K562 (cell line): ENCODE measurements at regions not wholly inside any gene's neighbourhood (a gene's known extent, or its start where the extent isn't known, plus 50 kb on each side); places are given as distances from the start of the nearest gene placed in this dataset.

Experiments used
- ATAC-seq: fragments of 200-7000 bp; cut with Tn5 transposase; 3 replicates; pipeline ENCODE4 v1.9.1; 2020; ENCODE audit warnings: moderate library complexity
- BruUV-seq: library from RNA; stranded (reverse); fragments of 400-500 nt; replicated peaks from 2 replicates; lab custom pipeline; 2021; lab: Mats Ljungman, UMichigan
- CTCF ChIA-PET: fragments of 300-600 bp; formaldehyde crosslinking; extraction: SDS; loops from one replicate; lab custom pipeline; 2021; ENCODE audit warnings: low intra/inter-chr PET ratio; lab: Yijun Ruan, JAX
- POLR2A ChIA-PET: fragments of 300-600, 350-650 bp; sonication (Branson Sonifier 250); formaldehyde crosslinking; extraction: SDS; loops from one replicate; lab custom pipeline; 2021; ENCODE audit warnings: antibody characterized with exemption, inconsistent platforms; lab: Yijun Ruan, JAX
- DNase-seq, 4 experiments: peaks; one replicate each; pipeline versions ENCODE4 v3.0.0 to v3.0.0-alpha.2; 2011 to 2018; ENCODE audit warnings: low spot score in 3 of 4, mixed read lengths in 3 of 4; ENCODE audit errors: extremely low read depth in 1 of 4
- FAIRE-seq: peaks from 2 replicates; lab custom pipeline; 2011; peaks lifted over from hg19 to GRCh38; lab: Jason Lieb, UNC
- H2AFZ ChIP-seq: 2 replicates; pipeline ENCODE4 v1.6.0; 2011; ENCODE audit warnings: low read depth, low read length, control low read depth, inconsistent platforms
- H3K27ac ChIP-seq: fragments of 200-600 bp; 3 replicates; pipeline ENCODE4 v1.8.0; 2011; ENCODE audit warnings: low read depth, mild to moderate bottlenecking, control low read depth, inconsistent platforms, low read length, moderate library complexity, mixed read lengths; ENCODE audit errors: extremely low read depth
- H3K27me3 ChIP-seq, 2 experiments: fragments of 300-600 bp in 1 of 2; 2 replicates in 1 of 2; 3 replicates in 1 of 2; pipeline versions ENCODE4 v1.6.0 to v1.8.0; 2011; ENCODE audit warnings: inconsistent platforms in 2 of 2, low read length in 2 of 2, mild to moderate bottlenecking in 1 of 2, mixed read lengths in 1 of 2, moderate library complexity in 1 of 2; ENCODE audit not compliant: control insufficient read depth in 2 of 2, insufficient read depth in 2 of 2
- H3K36me3 ChIP-seq: fragments of 300-600 bp; 3 replicates; pipeline ENCODE4 v1.8.0; 2011; ENCODE audit warnings: mild to moderate bottlenecking, low read length, inconsistent platforms; ENCODE audit not compliant: control insufficient read depth, insufficient read depth
- H3K4me1 ChIP-seq, 2 experiments: fragments of 200-600 bp in 1 of 2; replicated peaks in 1 of 2; 2 replicates in 1 of 2; 3 replicates in 1 of 2; pipeline versions ENCODE4 v1.5.1 to v1.8.0; 2011; ENCODE audit warnings: inconsistent platforms in 2 of 2, low read length in 2 of 2, mild to moderate bottlenecking in 1 of 2, mixed read lengths in 1 of 2, moderate library complexity in 1 of 2; ENCODE audit not compliant: control insufficient read depth in 2 of 2, insufficient read depth in 2 of 2
- H3K4me2 ChIP-seq: 2 replicates; pipeline ENCODE4 v1.6.1; 2011; ENCODE audit warnings: low read length, control low read depth, inconsistent platforms, mixed read lengths; ENCODE audit not compliant: insufficient read depth
- H3K4me3 ChIP-seq: fragments of 200-600 bp; sonication (generic), shearing (Covaris generic); 2 replicates; pipeline ENCODE4 v1.5.1; 2016; ENCODE audit warnings: control low read depth, inconsistent platforms
- H3K79me2 ChIP-seq: fragments of 200-600 bp; 3 replicates; pipeline ENCODE4 v1.8.0; 2011; ENCODE audit warnings: low read length, inconsistent platforms; ENCODE audit not compliant: control insufficient read depth, insufficient read depth
- H3K9ac ChIP-seq, 2 experiments: 2 replicates each; pipeline versions ENCODE4 v1.6.0 to v1.6.1; 2011; ENCODE audit warnings: low read depth in 2 of 2, low read length in 2 of 2, control low read depth in 1 of 2, inconsistent platforms in 1 of 2, mild to moderate bottlenecking in 1 of 2, mixed read lengths in 1 of 2; ENCODE audit not compliant: insufficient read depth in 1 of 2
- H3K9me1 ChIP-seq: one replicate; pipeline ENCODE4 v1.6.0; 2011; ENCODE audit warnings: inconsistent platforms, mild to moderate bottlenecking, low read length, moderate library complexity; ENCODE audit not compliant: control insufficient read depth, insufficient read depth
- H3K9me3 ChIP-seq: replicated peaks from 2 replicates; pipeline ENCODE4 v1.5.1; 2011; ENCODE audit warnings: low read depth, low read length, inconsistent platforms; ENCODE audit not compliant: control insufficient read depth, insufficient read depth
- H4K20me1 ChIP-seq: replicated peaks from 2 replicates; pipeline ENCODE4 v1.6.1; 2011; ENCODE audit warnings: low read length, inconsistent platforms, mixed read lengths; ENCODE audit not compliant: control insufficient read depth, insufficient read depth
- BRCA1 ChIP-seq, 2 experiments: fragments of 450-650 bp in 1 of 2; sonication (generic) in 1 of 2; formaldehyde crosslinking in 1 of 2; IDR thresholded peaks; 2 replicates each; pipeline versions ENCODE4 v1.5.0 to v1.6.1; 2017 to 2020; ENCODE audit warnings: mild to moderate bottlenecking in 1 of 2, missing genetic modification reagents in 1 of 2
- BRD4 ChIP-seq: fragments of 200-600 bp; sonication (generic); IDR thresholded peaks from 2 replicates; pipeline ENCODE4 v1.6.1; 2017; ENCODE audit warnings: inconsistent platforms
- CHD4 ChIP-seq: fragments of 200-600 bp; sonication (generic); IDR thresholded peaks from 3 replicates; pipeline ENCODE4 v1.6.1; 2012; ENCODE audit warnings: low read depth, mild to moderate bottlenecking, mixed read lengths, low read length, inconsistent platforms; ENCODE audit not compliant: insufficient read depth, insufficient replicate concordance, poor library complexity, severe bottlenecking
- FOXK2 ChIP-seq, 2 experiments: fragments of 450-650 bp; IDR thresholded peaks in 1 of 2; conservative IDR thresholded peaks in 1 of 2; 2 replicates each; pipeline ENCODE4 v1.6.1; 2016; ENCODE audit warnings: low read depth in 2 of 2, mild to moderate bottlenecking in 1 of 2
- FUS ChIP-seq: fragments of 200-400 bp; formaldehyde crosslinking; optimal IDR thresholded peaks from 2 replicates; pipeline ENCODE3; 2017; ENCODE audit warnings: low read depth, low read length
- HINFP ChIP-seq: fragments of 450-650 bp; conservative IDR thresholded peaks from 2 replicates; pipeline ENCODE4 v1.6.1; 2016; ENCODE audit warnings: missing genetic modification characterization, low read depth, mild to moderate bottlenecking, control low read depth, missing compliant biosample characterization
- HOMEZ ChIP-seq: fragments of 250-450 bp; sonication (Bioruptor Pico); IDR thresholded peaks from 2 replicates; pipeline ENCODE4 v1.4.0; 2020; ENCODE audit warnings: mild to moderate bottlenecking, moderate library complexity
- IRF2 ChIP-seq: sonication (generic); formaldehyde crosslinking; IDR thresholded peaks from 2 replicates; pipeline ENCODE4 v1.8.1; 2022; ENCODE audit warnings: mild to moderate bottlenecking, missing genetic modification reagents
- JUND ChIP-seq, 2 experiments: IDR thresholded peaks; 2 replicates in 1 of 2; 3 replicates in 1 of 2; pipeline ENCODE4 v1.6.1; 2011; ENCODE audit warnings: borderline replicate concordance in 2 of 2, low read depth in 2 of 2, low read length in 2 of 2, improper control_type of control experiment in 1 of 2, missing biosample characterization in 1 of 2, missing genetic modification characterization in 1 of 2, missing genetic modification reagents in 1 of 2
- MCM3 ChIP-seq: fragments of 450-650 bp; IDR thresholded peaks from 2 replicates; pipeline ENCODE4 v1.6.1; 2016
- MITF ChIP-seq: IDR thresholded peaks from 2 replicates; pipeline ENCODE4 v1.6.1; 2014; ENCODE audit warnings: antibody characterized with exemption
- NCOA1 ChIP-seq: fragments of 450-650 bp; IDR thresholded peaks from 2 replicates; pipeline ENCODE4 v1.6.1; 2016; ENCODE audit warnings: low read depth
- SMARCC2 ChIP-seq: fragments of 450-650 bp; IDR thresholded peaks from 2 replicates; pipeline ENCODE4 v1.6.1; 2017; ENCODE audit warnings: antibody characterized with exemption, moderate library complexity, mild to moderate bottlenecking, low read depth
- ZBTB43 ChIP-seq: sonication (generic); formaldehyde crosslinking; IDR thresholded peaks from 2 replicates; pipeline ENCODE4 v1.8.0; 2023; ENCODE audit warnings: mild to moderate bottlenecking, missing genetic modification reagents
- ZNF384 ChIP-seq: IDR thresholded peaks from 2 replicates; pipeline ENCODE4 v1.6.1; 2012; ENCODE audit warnings: low read depth, low read length, improper control_type of control experiment
- ZNF655 ChIP-seq: fragments of 250-450 bp; sonication (Bioruptor Pico); IDR thresholded peaks from 2 replicates; pipeline ENCODE4 v1.5.0; 2021
- WGBS: fragments of 100-300 bp; shearing (Covaris generic); methylation state at CpG from one replicate; pipeline ENCODE4 v1.1.6; 2016; ENCODE audit warnings: low coverage, mixed read lengths; ENCODE audit not compliant: insufficient coverage; ENCODE audit errors: missing lambda C conversion rate; 5-methylcytosine and 5-hydroxymethylcytosine counted together
- in situ Hi-C: fragments of 300-500 bp; cut with MboI; formaldehyde crosslinking; loops from 4 replicates; pipeline ENCODE4 v1.15.0; 2018; ENCODE audit warnings: inconsistent platforms, mixed read lengths
- intact Hi-C: fragments of 100-400 bp; cut with micrococcal nuclease; formaldehyde crosslinking; loops from 2 replicates; pipeline ENCODE4 v1.14.2; 2022

- Histone ChIP-seq H3K4me1 (no peaks in the 10 kb centered on the region), H3K9ac (no peak overlapping the region), H3K36me3 (no peaks in the 10 kb centered on the region), H3K4me3 (no peak overlapping the region), H3K4me2 (no peak overlapping the region), H3K79me2 (no peaks in the 10 kb centered on the region), H3K27ac (no peak overlapping the region), H4K20me1 (no peaks in the 10 kb centered on the region), H3K9me1 (no peaks in the 10 kb centered on the region), H3K27me3 (no peaks in the 10 kb centered on the region), H2AFZ (no peak overlapping the region), H3K9me3 (no peaks in the 10 kb centered on the region)
- 0% methylated on average over 6 of the region's 6 CpGs for WGBS
- FAIRE-seq (no peak), ATAC-seq (no peak), DNase-seq (no peak)
- in situ Hi-C loops (no loop called here), intact Hi-C loops (no loop called here)
- POLR2A ChIA-PET: no interaction called here
- no TSS peak for BruUV-seq
- CTCF ChIA-PET: no interaction called here
- no peak for TF ChIP-seq FOXK2 (conservative IDR thresholded peaks at IDR 0.05 in 1 of 2, IDR thresholded peaks at IDR 0.05 in 1 of 2; ENCODE audit: low read depth in 2 of 2)
- TF ChIP-seq MCM3: no peak
- no peak for TF ChIP-seq MITF
- TF ChIP-seq JUND (IDR thresholded peaks at IDR 0.05; ENCODE audit: borderline replicate concordance, low read depth, low read length): no peak
- no peak for TF ChIP-seq JUND (tag; IDR thresholded peaks at IDR 0.05; ENCODE audit: borderline replicate concordance, low read depth, low read length)
- TF ChIP-seq FUS: no peak
- TF ChIP-seq IRF2 (CRISPR knock-in tag): no peak
- TF ChIP-seq BRD4: no peak
- TF ChIP-seq ZNF655 (CRISPR knock-in tag): no peak
- TF ChIP-seq ZBTB43 (CRISPR knock-in tag): no peak
- no peak for TF ChIP-seq SMARCC2
- TF ChIP-seq HINFP: no peak
- no peak for TF ChIP-seq NCOA1
- TF ChIP-seq ZNF384: no peak
- TF ChIP-seq HOMEZ (CRISPR knock-in tag): no peak
- TF ChIP-seq CHD4: no peak
- TF ChIP-seq BRCA1 (IDR thresholded peaks at IDR 0.05): no peak
- TF ChIP-seq BRCA1 (CRISPR knock-in tag; IDR thresholded peaks at IDR 0.05): no peak
These were observed 349.7 kb upstream of the POU3F2 start for GRCh38 chr6:98484696-98485095.
